ENCODE measurements at regions not wholly inside any gene's neighbourhood (a gene's known extent, or its start where the extent isn't known, plus 50 kb on each side); places are given as distances from the start of the nearest gene placed in this dataset.
A peak's percentile ranks its signal among the peaks of the same experiment; 100 is the strongest.

DNA sequence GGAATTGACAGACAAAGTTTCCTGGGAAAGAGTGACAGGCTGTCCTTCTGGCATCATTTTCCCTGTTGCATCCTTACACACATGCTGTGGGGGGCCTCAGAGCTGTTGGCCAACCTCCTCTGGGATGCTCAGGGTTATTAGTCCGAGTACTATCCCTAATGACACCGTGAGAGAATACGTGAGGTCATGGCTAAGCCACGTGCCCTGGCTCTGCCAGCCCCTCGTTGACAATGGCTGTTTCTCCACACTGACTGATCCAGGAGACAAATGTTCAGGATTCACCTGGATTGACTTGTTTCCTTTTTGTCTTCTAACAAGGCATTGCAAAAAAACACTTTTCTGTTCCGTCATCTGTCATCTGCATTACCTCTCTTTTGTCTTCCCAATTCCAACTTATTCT is 604.6 kb downstream of the TFAP2A start:
- Mint-ChIP-seq H3K36me3 (ENCODE audit: low read depth, unreplicated experiment) (no peaks in the 10 kb centered on the region), H3K9me3 (ENCODE audit: unreplicated experiment) (no peaks in the 10 kb centered on the region), H3K27me3 (ENCODE audit: low read depth, unreplicated experiment) (no peaks in the 10 kb centered on the region), H3K27ac (ENCODE audit: unreplicated experiment) (no peak overlapping the region), H3K4me3 (ENCODE audit: unreplicated experiment) (no peak overlapping the region), H3K4me1 (ENCODE audit: low read depth, unreplicated experiment) (no peaks in the 10 kb centered on the region)
- peak overlapping the region; percentile 18 for H2AFZ ChIP-seq (ENCODE audit: low read depth, low read length)
- FAIRE-seq (no peak), DNase-seq (ENCODE audit: low read depth) (no peak)
- H4K20me1 ChIP-seq (ENCODE audit: insufficient read depth, low read length), result no peaks in the 10 kb centered on the region
- no peak overlapping the region for H3K9ac ChIP-seq (ENCODE audit: low read length)
- no peaks in the 10 kb centered on the region for H3K4me1 ChIP-seq (ENCODE audit: insufficient read depth, low read length)
- H3K79me2 ChIP-seq (ENCODE audit: insufficient read depth, low read length), result no peaks in the 10 kb centered on the region
- H3K4me3 ChIP-seq (ENCODE audit: insufficient read depth, low read depth, low read length), result no peak overlapping the region
- no peaks in the 10 kb centered on the region for H3K36me3 ChIP-seq (ENCODE audit: insufficient read depth, low read length)
- no peak for TF ChIP-seq EZH2 (IDR thresholded peaks at IDR 0.05; ENCODE audit: insufficient read depth, low read length)
- TF ChIP-seq, protein P1, sequence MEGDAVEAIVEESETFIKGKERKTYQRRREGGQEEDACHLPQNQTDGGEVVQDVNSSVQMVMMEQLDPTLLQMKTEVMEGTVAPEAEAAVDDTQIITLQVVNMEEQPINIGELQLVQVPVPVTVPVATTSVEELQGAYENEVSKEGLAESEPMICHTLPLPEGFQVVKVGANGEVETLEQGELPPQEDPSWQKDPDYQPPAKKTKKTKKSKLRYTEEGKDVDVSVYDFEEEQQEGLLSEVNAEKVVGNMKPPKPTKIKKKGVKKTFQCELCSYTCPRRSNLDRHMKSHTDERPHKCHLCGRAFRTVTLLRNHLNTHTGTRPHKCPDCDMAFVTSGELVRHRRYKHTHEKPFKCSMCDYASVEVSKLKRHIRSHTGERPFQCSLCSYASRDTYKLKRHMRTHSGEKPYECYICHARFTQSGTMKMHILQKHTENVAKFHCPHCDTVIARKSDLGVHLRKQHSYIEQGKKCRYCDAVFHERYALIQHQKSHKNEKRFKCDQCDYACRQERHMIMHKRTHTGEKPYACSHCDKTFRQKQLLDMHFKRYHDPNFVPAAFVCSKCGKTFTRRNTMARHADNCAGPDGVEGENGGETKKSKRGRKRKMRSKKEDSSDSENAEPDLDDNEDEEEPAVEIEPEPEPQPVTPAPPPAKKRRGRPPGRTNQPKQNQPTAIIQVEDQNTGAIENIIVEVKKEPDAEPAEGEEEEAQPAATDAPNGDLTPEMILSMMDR (IDR thresholded peaks at IDR 0.05; ENCODE audit: insufficient read depth, low read depth, low read length), result no peak
- H3K9me3 ChIP-seq (ENCODE audit: insufficient read depth, low read depth, low read length), result peaks cover 2% of the 10 kb centered on the region
- H3K27me3 ChIP-seq (ENCODE audit: insufficient read depth, low read length), result no peaks in the 10 kb centered on the region
- no peak overlapping the region for H3K27ac ChIP-seq (ENCODE audit: low read depth, low read length)
- no peak overlapping the region for H3K4me2 ChIP-seq (ENCODE audit: low read length)

DNA sequence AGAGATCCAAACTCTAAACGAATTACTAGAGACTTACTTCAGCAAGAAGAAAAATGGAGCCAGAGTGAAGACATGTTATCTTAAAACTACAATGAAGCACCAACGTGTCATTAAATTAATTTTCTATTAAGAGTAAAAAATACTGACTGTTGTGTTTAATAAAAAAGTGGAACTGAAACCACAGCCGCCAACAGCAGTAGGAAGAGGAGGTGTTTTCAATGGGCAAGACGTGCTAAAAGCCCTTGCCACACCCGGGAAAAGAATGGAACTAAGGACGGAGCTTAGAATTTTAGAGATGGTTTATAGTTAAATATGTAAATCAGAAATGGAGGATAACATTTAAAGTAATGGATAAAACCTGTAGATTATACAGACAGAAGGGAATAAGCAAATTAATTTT is 608.7 kb downstream of the TFAP2A start:
- Histone ChIP-seq H3K4me3 (ENCODE audit: insufficient read depth, low read depth, low read length) (no peak overlapping the region), H3K79me2 (ENCODE audit: insufficient read depth, low read length) (no peaks in the 10 kb centered on the region), H3K27ac (ENCODE audit: low read depth, low read length) (no peak overlapping the region), H3K9ac (ENCODE audit: low read length) (no peak overlapping the region), H2AFZ (ENCODE audit: low read depth, low read length) (no peak overlapping the region), H3K4me1 (ENCODE audit: insufficient read depth, low read length) (no peaks in the 10 kb centered on the region), H3K27me3 (ENCODE audit: insufficient read depth, low read length) (no peaks in the 10 kb centered on the region), H3K9me3 (ENCODE audit: insufficient read depth, low read depth, low read length) (peaks cover 2% of the 10 kb centered on the region), H3K4me2 (ENCODE audit: low read length) (no peak overlapping the region), H3K36me3 (ENCODE audit: insufficient read depth, low read length) (no peaks in the 10 kb centered on the region), H4K20me1 (ENCODE audit: insufficient read depth, low read length) (no peaks in the 10 kb centered on the region)
- FAIRE-seq (no peak), DNase-seq (ENCODE audit: low read depth) (no peak)
- no peaks in the 10 kb centered on the region for H3K4me1 Mint-ChIP-seq (ENCODE audit: low read depth, unreplicated experiment)
- TF ChIP-seq EZH2 (IDR thresholded peaks at IDR 0.05; ENCODE audit: insufficient read depth, low read length), result no peak
- H3K36me3 Mint-ChIP-seq (ENCODE audit: low read depth, unreplicated experiment), result no peaks in the 10 kb centered on the region
- no peaks in the 10 kb centered on the region for H3K27me3 Mint-ChIP-seq (ENCODE audit: low read depth, unreplicated experiment)
- H3K4me3 Mint-ChIP-seq (ENCODE audit: unreplicated experiment), result no peak overlapping the region
- no peak overlapping the region for H3K27ac Mint-ChIP-seq (ENCODE audit: unreplicated experiment)
- H3K9me3 Mint-ChIP-seq (ENCODE audit: unreplicated experiment), result no peaks in the 10 kb centered on the region

DNA sequence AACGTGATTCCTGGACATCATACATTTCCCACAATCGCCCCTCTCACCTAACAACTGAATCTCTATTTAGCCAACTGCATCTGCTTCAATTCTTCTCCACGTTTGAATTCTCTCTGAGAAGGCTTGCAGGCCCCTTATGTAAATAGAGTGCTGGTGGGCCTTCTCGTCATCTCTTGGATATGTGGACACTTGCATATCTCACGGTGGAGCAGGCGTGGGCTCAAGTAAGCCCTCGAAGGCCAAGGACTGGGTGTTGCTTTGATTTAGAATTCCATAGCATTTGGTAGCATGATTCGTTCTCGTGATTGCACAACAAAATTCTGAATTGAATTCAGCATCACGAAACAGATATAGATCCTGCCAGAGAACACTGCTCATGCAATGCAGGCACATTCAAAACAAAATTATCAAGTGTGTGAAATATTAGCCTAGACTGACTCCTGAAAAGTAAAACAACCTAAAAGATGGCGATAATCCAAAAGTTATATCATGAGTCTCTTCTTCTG is 613.6 kb downstream of the TFAP2A start:
- no peaks in the 10 kb centered on the region for H3K9me3 ChIP-seq (ENCODE audit: insufficient read depth, low read depth, low read length)
- TF ChIP-seq, protein P1 (IDR thresholded peaks at IDR 0.05; ENCODE audit: insufficient read depth, low read depth, low read length), result no peak
- no peak for TF ChIP-seq EZH2 (IDR thresholded peaks at IDR 0.05; ENCODE audit: insufficient read depth, low read length)
- no peaks in the 10 kb centered on the region for H4K20me1 ChIP-seq (ENCODE audit: insufficient read depth, low read length)
- Mint-ChIP-seq H3K36me3 (ENCODE audit: low read depth, unreplicated experiment) (no peaks in the 10 kb centered on the region), H3K9me3 (ENCODE audit: unreplicated experiment) (no peaks in the 10 kb centered on the region), H3K27me3 (ENCODE audit: low read depth, unreplicated experiment) (no peaks in the 10 kb centered on the region), H3K4me1 (ENCODE audit: low read depth, unreplicated experiment) (no peaks in the 10 kb centered on the region), H3K27ac (ENCODE audit: unreplicated experiment) (no peak overlapping the region), H3K4me3 (ENCODE audit: unreplicated experiment) (no peak overlapping the region)
- no peaks in the 10 kb centered on the region for H3K4me1 ChIP-seq (ENCODE audit: insufficient read depth, low read length)
- H3K4me2 ChIP-seq (ENCODE audit: low read length), result no peak overlapping the region
- no peaks in the 10 kb centered on the region for H3K27me3 ChIP-seq (ENCODE audit: insufficient read depth, low read length)
- no peaks in the 10 kb centered on the region for H3K36me3 ChIP-seq (ENCODE audit: insufficient read depth, low read length)
- H3K79me2 ChIP-seq (ENCODE audit: insufficient read depth, low read length), result no peaks in the 10 kb centered on the region
- FAIRE-seq (no peak), DNase-seq (ENCODE audit: low read depth) (no peak)
- no peak overlapping the region for H3K4me3 ChIP-seq (ENCODE audit: insufficient read depth, low read depth, low read length)
- H2AFZ ChIP-seq (ENCODE audit: low read depth, low read length), result no peak overlapping the region
- no peak overlapping the region for H3K27ac ChIP-seq (ENCODE audit: low read depth, low read length)
- no peak overlapping the region for H3K9ac ChIP-seq (ENCODE audit: low read length)
